Gastroesophageal sphincter (tissue), 4 donors: ENCODE measurements at regions not wholly inside any gene's neighbourhood (a gene's known extent, or its start where the extent isn't known, plus 50 kb on each side); places are given as distances from the start of the nearest gene placed in this dataset.

Experiments used
- ATAC-seq: fragments of 150-250 bp; one replicate; pipeline ENCODE4 v1.9.1; 2016; ENCODE audit warnings: mild to moderate bottlenecking, moderate library complexity
- H3K27ac ChIP-seq, 4 donors: fragments of 200-600 bp; sonication (generic) in 3 of 4; 1 replicate in 3 of 4; 2 replicates in 1 of 4; pipeline ENCODE4 v1.5.1; 2016 to 2019
- H3K27me3 ChIP-seq: fragments of 200-600 bp; sonication (generic); one replicate; pipeline ENCODE4 v1.5.1; 2019
- H3K36me3 ChIP-seq, 2 donors: fragments of 200-600 bp; sonication (generic); one replicate each; pipeline ENCODE4 v1.5.1; 2019; ENCODE audit warnings: control low read depth in 1 of 2
- H3K4me1 ChIP-seq, 3 donors: fragments of 200-600 bp; sonication (generic); 1 replicate in 2 of 3; 2 replicates in 1 of 3; pipeline ENCODE4 v1.5.1; 2016 to 2019; ENCODE audit warnings: control low read depth in 2 of 3
- H3K4me3 ChIP-seq, 2 donors: fragments of 200-600 bp; sonication (generic); one replicate each; pipeline ENCODE4 v1.5.1; 2019; ENCODE audit warnings: mild to moderate bottlenecking in 1 of 2, moderate library complexity in 1 of 2
- H3K9me3 ChIP-seq, 3 donors: fragments of 200-600 bp; sonication (generic); one replicate each; pipeline ENCODE4 v1.5.1; 2017 to 2019; ENCODE audit warnings: control low read depth in 2 of 3
- EP300 ChIP-seq: sonication (generic); formaldehyde crosslinking; IDR thresholded peaks from one replicate; pipeline ENCODE4 v1.6.1; 2017; ENCODE audit warnings: antibody characterized with exemption, mild to moderate bottlenecking
- POLR2A ChIP-seq, 2 donors: fragments of 450-650 bp; IDR thresholded peaks; one replicate each; pipeline ENCODE4 v1.6.1; 2017; ENCODE audit warnings: antibody characterized with exemption in 2 of 2, mild to moderate bottlenecking in 2 of 2, moderate library complexity in 1 of 2
- POLR2AphosphoS5 ChIP-seq: sonication (generic); formaldehyde crosslinking; IDR thresholded peaks from one replicate; pipeline ENCODE4 v1.6.1; 2017; ENCODE audit warnings: antibody characterized with exemption
- WGBS, 2 donors: methylation state at CpG; one replicate each; pipeline ENCODE4 v1.1.5; 2018; ENCODE audit warnings: low coverage in 1 of 2; 5-methylcytosine and 5-hydroxymethylcytosine counted together
- TF ChIP-seq, protein P1 (sequence below), 4 experiments: fragments of 200-600 bp in 2 of 4; fragments of 450-650 bp in 2 of 4; sonication (generic) in 1 of 4; IDR thresholded peaks; one replicate each; pipeline ENCODE4 v1.5.1; 2017 to 2019; ENCODE audit warnings: antibody characterized with exemption in 4 of 4, mild to moderate bottlenecking in 2 of 4, moderate library complexity in 2 of 4

DNA sequence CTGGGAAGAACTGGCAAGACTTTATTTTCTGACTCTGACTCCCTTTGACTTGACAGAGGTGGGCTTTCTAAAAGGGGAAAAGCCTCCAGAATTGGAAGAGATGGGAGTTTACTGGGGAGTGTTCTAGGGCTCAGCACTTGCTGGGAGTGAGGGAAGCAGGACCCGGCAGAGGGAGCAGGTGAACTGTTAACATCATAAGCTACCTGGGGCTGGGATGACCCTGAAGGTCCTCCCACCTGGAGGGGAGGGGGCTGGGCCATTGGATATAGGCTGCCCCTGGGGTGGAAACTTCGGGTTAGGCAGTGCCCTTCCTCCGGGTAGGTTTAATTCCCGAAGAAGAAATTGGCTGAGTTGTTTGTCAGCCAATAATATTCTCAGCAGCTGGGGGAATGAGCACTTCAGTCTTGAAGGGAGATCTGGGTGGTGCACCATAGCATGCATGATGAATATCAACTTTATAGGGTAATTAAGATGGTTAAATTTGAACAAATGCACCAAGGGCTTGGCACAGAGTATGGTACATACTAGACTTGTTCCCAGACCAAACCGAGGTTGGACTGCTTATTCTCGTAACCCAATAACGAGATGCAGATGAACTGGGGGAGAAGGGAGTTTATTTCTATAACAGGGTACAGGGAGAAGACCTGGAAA, 337.0 kb downstream of the HAPSTR1 start:
- ATAC-seq, result no peak
- Histone ChIP-seq H3K4me3 (no peak overlapping the region), H3K4me1 (peaks cover 0 to 18% (median 0%) of the 10 kb centered on the region in 3 donors), H3K36me3 (no peaks in the 10 kb centered on the region), H3K9me3 (no peaks in the 10 kb centered on the region), H3K27me3 (no peaks in the 10 kb centered on the region), H3K27ac (no peak overlapping the region)
- TF ChIP-seq POLR2AphosphoS5 (no peak), POLR2A (IDR thresholded peaks at IDR 0.05) (no peak)
- TF ChIP-seq, protein P1, sequence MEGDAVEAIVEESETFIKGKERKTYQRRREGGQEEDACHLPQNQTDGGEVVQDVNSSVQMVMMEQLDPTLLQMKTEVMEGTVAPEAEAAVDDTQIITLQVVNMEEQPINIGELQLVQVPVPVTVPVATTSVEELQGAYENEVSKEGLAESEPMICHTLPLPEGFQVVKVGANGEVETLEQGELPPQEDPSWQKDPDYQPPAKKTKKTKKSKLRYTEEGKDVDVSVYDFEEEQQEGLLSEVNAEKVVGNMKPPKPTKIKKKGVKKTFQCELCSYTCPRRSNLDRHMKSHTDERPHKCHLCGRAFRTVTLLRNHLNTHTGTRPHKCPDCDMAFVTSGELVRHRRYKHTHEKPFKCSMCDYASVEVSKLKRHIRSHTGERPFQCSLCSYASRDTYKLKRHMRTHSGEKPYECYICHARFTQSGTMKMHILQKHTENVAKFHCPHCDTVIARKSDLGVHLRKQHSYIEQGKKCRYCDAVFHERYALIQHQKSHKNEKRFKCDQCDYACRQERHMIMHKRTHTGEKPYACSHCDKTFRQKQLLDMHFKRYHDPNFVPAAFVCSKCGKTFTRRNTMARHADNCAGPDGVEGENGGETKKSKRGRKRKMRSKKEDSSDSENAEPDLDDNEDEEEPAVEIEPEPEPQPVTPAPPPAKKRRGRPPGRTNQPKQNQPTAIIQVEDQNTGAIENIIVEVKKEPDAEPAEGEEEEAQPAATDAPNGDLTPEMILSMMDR (IDR thresholded peaks at IDR 0.05), result no peak
- 67 to 82% methylated on average over 1 to 6 of the region's 7 CpGs for WGBS, 2 donors

DNA sequence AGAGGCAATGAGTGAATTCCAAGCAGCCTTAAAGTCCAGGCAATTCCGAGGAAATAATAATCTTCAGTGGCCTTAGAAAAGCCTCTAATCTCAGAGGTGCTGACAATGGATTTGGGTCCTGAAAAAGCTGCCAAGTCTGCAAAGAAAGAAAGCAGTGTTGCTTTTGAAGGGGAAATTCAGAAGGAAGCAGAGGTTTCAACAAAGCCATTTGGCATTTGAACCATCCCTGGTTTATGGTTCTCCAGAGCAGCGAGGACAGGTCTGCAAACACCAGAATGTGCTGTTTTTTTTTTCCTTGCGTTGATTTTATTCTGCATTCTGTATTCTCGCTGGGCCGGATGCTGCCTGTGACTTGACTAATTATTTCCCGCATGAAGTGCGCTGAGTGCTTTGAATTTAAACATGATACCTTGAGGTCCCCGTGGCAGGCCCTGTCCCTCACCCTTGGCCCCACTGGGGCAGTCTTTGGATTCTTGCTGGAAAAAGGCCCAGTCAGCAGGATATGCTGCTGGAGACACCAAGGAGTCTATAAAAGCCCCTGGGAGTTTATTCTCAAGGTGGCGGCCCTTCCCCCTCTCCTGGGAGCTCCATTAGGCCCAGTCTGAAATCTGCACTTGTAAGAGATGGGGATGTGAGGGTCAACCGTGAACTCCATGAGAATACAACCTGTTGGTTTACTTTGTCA, 338.3 kb downstream of the HAPSTR1 start:
- Histone ChIP-seq H3K4me3 (no peak overlapping the region), H3K9me3 (no peaks in the 10 kb centered on the region), H3K27ac (no peak overlapping the region), H3K36me3 (no peaks in the 10 kb centered on the region), H3K4me1 (peaks cover 0 to 16% (median 0%) of the 10 kb centered on the region in 3 donors), H3K27me3 (no peaks in the 10 kb centered on the region)
- no peak for TF ChIP-seq EP300
- no peak for TF ChIP-seq POLR2A (IDR thresholded peaks at IDR 0.05)
- TF ChIP-seq, protein P1 (IDR thresholded peaks at IDR 0.05), result no peak
- no peak for TF ChIP-seq POLR2AphosphoS5
- WGBS, 2 donors, result 71% methylated on average over 1 to 10 of the region's 10 CpGs
- no peak for ATAC-seq

DNA sequence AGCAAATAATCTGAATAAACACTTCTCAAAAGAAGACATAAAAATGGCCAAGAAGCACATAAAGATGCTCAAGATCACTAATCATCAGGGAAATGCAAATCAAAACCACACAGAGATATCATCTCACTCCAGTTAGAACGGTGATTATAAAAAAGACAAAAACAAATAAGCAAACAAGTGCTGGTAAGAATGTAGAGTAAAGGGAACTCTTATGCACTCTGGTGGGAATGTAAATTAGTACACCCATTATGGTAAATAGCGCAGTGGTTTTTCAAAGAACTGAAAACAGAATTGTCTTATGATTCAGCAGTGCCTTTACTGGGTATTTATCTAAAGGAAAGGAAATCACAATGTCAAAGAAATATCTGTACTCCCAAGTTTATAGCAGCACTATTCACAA, 343.2 kb downstream of the HAPSTR1 start:
- Histone ChIP-seq H3K4me1 (no peaks in the 10 kb centered on the region), H3K36me3 (no peaks in the 10 kb centered on the region), H3K27me3 (no peaks in the 10 kb centered on the region), H3K4me3 (no peak overlapping the region), H3K27ac (no peak overlapping the region), H3K9me3 (no peaks in the 10 kb centered on the region)
- 69 to 100% methylated on average over 1 to 2 of the region's 2 CpGs for WGBS, 2 donors
- no peak for ATAC-seq
- TF ChIP-seq POLR2AphosphoS5 (no peak), POLR2A (IDR thresholded peaks at IDR 0.05) (no peak), EP300 (no peak)
- TF ChIP-seq, protein P1 (IDR thresholded peaks at IDR 0.05), result no peak

DNA sequence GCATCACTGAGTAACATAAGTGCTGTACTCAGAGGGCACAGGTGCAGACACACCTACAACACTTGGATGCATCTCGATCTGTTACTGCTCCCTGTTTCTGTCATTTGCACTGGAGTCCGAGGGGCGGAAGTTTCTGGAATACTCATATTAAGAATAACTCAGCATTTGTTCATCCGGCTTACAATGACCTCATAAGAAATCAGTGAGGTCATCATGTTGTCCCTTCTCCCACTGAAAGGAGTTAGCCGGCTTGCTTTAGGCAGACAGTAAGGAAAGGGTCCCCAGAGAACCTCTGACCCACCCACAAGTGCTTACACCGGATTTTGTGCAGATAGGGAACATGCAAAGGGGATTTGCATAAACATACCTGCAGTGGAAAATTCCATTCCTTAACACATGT, 344.7 kb downstream of the HAPSTR1 start:
- Histone ChIP-seq H3K9me3 (no peaks in the 10 kb centered on the region), H3K4me1 (no peaks in the 10 kb centered on the region), H3K27me3 (no peaks in the 10 kb centered on the region), H3K27ac (no peak overlapping the region), H3K36me3 (no peaks in the 10 kb centered on the region), H3K4me3 (no peak overlapping the region)
- no peak for ATAC-seq
- TF ChIP-seq, protein P1 (IDR thresholded peaks at IDR 0.05), result no peak
- TF ChIP-seq EP300, result no peak
- no peak for TF ChIP-seq POLR2AphosphoS5
- TF ChIP-seq POLR2A (IDR thresholded peaks at IDR 0.05), result no peak
- 84 to 97% methylated on average over 5 to 6 of the region's 6 CpGs for WGBS, 2 donors

DNA sequence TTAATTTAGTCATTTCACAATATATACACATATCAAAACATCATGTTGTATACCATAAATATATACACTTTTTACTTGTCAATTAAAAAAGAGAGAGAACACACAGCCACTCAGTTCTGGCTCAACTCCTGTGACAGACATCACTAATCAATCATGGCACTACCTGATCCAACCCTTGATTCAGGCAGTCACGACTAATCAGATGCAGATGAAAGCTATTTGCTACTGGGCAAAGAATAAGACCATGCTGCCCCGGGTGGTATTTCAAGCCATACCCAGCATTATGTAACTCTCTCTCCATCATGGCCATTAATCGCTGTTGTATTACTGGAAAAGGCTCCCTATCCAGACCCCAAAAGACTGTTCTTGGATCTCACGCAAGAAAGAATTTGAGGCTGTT, 345.7 kb downstream of the HAPSTR1 start:
- Histone ChIP-seq H3K36me3 (no peaks in the 10 kb centered on the region), H3K27ac (no peak overlapping the region), H3K4me3 (no peak overlapping the region), H3K9me3 (no peaks in the 10 kb centered on the region), H3K27me3 (no peaks in the 10 kb centered on the region), H3K4me1 (no peaks in the 10 kb centered on the region)
- TF ChIP-seq EP300 (no peak), POLR2A (IDR thresholded peaks at IDR 0.05) (no peak), POLR2AphosphoS5 (no peak)
- TF ChIP-seq, protein P1 (IDR thresholded peaks at IDR 0.05), result no peak
- 75 to 96% methylated on average over 4 of the region's 4 CpGs for WGBS, 2 donors
- ATAC-seq, result no peak
